ENCODE measurements at regions not wholly inside any gene's neighbourhood (a gene's known extent, or its start where the extent isn't known, plus 50 kb on each side); places are given as distances from the start of the nearest gene placed in this dataset.

DNA sequence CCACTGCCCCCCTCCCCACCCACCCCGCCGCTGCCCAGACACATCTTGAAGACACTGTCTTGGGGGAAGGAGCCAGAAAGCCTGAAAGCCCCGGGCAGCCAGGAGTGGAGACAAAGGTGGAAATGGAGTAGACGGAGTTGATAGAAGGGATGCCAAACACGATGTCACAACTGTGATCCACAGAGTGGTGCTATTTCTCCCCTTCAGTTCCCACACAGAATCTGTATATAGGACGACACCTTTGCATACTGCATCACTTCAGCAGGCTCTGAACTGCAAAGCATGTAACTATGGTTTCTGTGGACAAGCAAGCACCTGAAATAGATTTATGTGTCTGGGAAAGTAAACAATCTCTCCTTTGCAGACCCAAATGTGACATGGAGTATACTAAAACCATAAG is 56.4 kb upstream of the F13A1 start:
- no peak for DNase-seq

DNA sequence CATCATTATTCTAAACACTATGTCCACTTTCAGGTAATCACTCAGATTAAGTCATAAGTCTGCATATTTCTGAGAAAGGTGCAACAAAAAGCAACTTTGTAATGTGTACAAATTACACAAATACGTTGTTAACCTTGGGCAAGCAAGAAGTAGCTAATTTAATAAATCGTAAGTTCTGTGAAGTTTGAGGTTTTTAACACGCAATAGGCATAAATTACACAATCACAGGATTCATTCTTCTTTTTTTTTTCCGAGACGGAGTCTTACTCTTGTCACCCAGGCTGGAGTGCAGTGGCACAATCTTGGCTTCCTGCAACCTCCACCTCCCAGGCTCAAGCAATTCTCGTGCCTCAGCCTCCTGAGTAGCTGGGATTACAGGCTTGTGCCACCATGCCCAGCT is 57.2 kb upstream of the F13A1 start:
- no peak for DNase-seq

DNA sequence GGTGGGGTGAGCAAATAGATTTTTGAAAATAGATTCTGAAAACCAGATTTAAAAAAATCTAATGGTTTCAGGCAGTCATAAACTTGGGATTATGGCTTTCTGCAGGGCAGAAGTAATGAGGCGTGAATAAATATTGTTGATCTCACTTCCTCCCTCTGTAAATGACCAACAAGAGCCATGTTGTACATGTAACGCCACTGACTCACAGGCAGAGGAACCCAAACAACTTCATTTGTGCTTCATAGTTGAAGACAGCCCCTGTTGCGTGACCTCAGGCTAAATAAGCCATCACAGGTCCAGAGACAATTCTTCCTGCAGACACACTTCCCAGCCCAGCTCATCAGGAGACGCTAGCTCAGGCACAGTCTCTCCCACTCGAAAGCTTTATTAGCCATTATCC is 59.1 kb upstream of the F13A1 start:
- peak; percentile 60 for DNase-seq

DNA sequence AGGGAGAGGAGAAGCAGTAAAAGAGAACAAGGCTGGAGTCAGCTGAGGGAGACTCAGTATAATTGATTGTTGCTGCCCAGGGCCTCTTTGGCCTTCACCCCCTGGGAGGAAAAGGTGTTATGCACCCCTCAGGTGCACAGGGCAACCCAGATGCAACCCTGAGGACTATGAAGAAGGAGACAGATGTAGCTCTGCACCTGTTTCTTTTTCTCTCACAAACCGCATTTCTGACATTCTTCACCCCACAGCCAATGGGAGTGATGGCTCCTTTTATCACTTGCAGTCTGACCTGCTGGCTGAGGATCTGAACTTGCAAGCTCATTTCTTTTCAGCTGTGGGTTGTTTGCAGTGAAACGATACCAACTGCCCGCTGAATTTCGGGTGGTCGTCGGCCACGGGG is 64.1 kb upstream of the F13A1 start:
- DNase-seq, result no peak

DNA sequence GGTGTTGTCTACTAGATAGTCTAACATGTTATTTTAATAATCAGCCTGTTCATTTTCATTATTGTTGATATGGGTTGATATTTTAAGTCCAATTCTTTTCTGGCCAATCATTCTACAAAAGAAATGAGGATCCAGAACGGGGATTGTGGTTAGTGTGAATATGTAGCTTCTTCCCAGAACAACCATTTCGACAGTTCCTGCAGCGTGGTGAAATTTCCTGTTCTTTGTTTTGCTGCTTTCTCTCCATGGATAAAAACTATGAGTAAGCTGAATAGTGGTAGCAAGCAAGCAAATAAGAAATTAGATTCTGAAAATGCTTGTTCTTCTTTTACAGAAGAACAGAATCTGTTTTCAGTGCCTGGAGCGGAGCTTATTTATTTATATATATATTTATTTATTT is 65.5 kb upstream of the F13A1 start:
- no peak for DNase-seq

DNA sequence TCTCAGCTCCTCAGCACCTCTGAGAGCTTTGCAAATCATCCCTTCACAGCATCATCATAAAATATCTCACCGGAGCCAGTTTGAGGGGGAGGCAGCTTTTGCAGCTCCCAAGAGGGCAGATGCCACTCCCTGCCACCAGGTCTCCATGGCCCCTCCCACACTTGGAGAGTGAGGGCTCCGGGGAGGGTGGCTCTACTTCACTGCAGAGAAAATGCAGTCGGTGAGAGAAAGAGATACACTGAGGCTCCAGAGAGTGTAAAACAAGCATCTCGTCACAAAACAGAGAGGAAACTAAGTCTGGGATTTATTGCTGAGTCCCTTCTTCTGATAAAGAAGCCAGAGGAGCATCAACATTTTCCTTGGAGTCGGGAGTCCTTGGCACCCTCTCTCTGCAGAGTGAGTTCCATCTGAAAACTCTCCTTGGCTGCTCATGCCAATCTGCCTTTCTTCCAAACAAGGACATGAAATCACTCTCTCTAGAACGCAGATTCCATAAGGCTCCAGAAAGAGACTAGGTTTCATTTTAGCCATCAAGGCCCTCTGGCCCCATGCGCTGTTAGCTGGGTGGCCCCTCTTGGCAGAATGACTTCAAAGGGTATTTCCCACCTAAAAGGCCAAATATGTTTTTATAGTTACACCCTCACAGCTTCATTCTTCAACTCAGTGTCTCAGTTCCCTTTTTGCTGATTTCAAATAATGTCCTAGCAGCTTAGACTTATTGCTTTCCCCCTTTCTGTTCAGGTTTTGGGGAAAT is 70.6 kb upstream of the F13A1 start:
- no peak for DNase-seq

DNA sequence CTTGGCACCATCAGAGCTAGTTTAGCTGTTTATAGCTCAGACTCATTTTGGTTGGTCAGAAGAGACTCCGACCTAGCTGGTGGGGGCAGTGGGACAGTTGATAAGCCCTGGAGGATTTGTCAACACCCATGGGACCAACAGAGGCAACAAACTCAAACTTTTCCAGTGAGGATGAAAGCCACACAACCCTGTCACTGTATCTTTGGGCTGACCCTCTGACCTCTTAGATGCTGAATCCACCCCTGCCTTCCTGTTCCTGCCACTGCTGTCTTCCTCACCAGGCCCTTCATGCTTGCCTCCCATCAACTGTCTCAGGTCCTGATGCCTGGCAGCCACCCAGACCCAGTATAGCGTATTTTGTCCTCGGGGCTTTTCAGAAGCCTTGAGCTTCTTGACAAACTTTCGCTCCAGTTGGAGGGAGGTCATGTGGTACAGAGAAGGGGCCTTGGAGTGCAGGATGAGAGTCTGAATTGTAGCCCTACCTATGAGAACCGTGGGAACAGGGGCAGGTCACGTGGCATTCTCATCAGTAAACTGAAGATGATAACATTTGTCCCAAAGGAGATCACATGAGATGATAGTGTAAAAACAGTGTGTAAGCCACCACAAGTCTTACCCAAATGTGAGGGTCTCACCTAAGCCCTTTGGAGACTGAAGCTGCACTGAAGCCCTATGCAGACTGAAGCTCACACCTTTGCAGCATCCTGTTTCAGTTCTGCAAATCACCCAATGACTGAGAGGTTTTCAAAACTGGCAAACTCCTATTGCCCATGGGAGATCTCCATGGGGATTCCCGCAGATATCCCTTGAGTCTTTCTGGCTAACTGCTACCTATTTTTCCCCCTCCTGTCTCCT is 72.0 kb upstream of the F13A1 start:
- no peak for DNase-seq

DNA sequence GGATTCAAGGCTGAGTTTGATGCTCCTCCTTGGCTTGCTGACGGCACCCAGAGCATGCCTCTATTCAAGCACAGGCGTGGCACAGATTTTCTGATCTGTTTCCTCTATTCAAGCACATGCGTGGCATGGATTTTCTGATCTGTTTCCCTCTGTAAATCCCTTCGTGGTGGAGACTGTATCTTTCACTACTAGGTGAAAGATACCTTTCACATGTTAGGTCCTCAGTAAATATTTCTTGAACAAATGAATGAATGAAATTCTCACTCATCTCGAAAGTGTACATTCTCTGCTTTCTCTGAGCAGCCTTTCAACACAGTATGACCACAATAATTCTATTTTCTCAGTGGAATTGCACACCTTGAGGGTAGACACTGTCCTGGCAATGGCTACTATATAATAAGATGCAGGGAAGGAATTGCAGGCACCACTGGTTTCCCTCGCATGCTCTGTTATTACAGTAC is 72.6 kb upstream of the F13A1 start:
- no peak for DNase-seq

DNA sequence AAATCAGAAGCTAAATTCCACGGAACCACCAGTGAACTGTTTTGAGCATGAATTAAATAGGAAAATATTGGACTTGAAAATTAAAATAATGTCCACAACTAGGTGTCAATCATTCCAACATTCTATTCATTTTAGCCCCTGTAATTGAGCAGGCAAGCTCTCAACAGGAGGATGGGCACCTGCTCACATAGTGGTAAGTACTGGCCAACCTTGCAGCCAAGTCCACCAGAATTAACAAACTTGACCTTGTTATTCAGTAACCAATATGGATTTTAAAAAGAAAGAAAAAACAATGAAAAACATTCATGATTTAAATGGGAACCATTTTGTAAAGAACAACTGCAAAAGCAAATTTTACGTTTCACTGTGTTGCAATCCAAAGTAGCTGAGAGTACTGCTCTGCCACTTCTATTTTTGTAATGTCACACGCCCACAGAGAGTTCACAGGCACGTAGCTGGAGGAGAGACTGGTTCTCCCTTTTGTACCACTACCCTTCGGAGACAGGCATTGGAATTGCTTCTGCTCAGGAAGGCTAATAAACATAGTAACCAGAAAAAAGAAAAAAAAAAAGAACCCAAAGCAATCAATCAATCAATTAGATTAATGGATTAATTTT is 75.2 kb upstream of the F13A1 start:
- DNase-seq, result no peak

DNA sequence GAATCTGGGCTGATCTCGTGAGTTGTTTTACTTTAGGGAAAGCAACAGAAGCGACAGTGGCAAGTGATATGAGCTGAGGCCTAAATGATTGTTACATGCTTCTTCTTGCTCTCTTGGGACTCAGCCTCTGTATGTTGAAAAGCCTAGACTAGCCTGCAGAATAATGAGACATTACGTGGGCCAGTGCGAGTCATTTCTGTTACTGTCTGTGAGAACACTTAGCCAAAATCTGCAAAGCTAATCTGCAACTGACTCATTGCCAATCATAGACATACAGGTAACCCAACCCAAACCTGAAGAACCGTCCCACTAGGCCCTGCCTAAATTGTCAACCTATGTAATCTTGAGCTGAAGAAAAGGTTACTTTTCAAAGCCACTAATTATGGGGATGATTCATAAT is 77.4 kb upstream of the F13A1 start:
- no peak for DNase-seq

DNA sequence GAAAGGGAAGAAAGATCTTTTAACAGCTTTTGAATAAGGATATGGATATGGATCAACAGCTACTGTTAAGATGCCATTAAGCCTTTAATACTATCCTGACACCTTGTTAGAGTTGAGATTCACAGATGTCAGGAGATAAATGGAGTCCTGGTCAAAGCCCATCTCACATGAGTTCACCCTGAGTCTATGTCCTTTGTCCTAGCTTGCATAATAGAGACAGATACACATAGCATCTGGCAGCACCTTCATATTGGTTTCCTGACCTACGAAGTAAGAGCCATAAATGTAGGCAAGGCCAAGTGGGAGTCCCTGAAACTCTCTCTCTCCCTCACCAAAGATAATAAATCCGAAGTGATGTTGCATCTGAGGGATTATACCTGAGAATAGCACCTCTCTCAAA is 79.1 kb upstream of the F13A1 start:
- DNase-seq, result no peak

DNA sequence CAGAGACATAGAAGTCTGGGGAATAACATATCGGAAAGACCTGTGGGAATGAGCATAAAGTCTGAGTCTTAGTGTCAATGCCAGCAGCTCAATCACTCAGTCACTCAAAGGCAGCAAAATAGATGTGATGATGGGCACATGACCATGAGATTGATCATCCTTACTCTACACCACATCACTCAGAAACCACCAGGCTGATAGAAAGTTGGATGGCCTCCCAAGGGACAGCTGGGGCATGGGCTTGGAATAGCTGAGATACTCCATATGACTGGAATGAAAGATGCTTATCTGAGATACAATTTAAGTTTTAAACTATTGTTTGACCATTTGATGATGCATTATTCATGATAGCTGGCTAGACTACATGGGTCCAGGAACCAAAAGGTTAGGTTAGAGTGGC is 80.9 kb upstream of the F13A1 start:
- no peak for DNase-seq

DNA sequence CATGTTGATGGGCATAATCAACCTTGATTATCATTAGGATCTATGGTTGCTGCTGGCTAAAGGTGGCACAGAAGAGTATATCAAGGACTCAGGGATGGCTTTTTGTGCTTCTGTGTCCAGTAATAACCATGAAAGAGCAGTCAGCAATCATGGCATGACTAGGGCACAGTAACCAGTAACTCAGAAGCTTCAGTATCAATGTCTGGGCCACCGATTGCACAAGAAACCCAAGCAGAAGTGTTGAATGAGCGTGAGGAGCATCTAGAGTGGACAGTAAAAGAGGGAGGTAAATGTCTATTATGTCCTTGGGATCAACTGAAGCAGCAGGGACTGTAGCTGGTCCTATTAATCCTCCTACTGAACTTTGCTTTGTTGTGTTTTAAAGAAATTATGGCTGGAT is 81.5 kb upstream of the F13A1 start:
- DNase-seq, result no peak

DNA sequence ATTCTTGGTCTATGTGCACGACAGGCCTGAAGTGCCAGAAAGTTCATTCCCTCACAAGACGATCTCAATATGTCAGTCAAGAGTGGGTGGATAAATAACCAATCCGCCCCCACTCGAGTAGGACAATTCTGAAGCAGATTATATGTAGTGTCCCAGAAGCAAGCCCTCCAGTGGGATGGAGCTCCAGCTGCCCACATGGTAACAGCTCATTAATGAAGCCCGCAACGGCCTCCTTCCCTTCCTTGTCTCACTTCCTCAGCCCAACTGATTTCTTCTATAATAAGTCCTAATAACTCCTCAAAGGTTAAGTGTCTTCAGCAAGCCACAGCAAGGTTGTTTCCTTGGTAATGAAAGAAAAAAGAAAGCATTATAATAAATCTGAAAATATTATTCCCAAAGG is 82.1 kb upstream of the F13A1 start:
- no peak for DNase-seq

DNA sequence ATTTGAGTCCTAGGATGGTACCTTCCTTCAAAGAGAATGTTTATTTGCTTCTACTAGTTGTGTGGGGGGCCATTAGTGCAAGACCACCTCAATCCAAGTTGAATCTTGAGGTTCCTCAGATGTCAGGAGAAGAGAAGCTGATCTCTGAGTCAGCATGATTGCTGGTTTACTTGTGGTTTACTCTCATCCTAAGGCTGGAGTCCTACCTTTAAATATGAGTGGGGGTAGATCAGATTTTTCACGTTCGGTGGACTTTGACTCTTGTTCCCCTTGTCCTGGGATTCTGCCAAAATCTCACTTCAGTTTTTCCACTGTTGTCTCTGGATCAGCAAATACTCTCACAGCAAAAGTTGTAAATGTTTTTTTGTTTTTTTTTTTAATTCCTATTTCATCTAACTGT is 84.6 kb upstream of the F13A1 start:
- no peak for DNase-seq

DNA sequence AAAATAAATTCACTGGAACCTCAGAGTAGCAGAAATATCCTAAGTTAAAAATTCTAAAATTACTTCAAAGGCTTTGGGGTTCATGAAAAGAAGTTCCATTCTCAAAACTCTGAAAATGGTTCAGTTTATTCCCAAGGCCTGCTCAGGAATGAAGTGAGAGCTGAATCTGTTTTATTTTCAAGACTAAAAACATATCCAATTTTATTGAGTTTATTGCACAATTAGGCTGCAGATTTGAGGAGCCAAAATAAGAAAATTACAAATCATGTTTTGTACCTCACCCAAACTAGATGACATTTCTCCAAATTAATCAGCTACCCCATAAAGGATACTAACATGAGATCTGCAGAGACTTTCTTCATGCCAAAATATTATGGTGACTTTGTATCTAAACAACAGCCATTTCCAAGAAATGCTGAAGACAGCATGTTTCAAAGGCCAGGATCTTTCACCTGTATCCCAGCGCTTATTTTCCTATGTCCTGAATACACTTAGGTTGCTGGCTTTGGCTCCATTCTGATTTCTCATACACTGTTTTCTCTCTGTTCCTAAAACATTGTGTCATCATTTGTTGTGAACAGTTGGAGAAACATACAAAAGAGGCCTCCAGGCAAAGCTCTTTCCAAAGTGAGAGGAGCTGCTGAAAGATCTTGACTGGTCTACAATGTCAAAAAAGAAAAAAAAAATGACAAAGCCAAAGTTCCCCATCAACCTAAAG is 85.7 kb upstream of the F13A1 start:
- DNase-seq, result no peak

DNA sequence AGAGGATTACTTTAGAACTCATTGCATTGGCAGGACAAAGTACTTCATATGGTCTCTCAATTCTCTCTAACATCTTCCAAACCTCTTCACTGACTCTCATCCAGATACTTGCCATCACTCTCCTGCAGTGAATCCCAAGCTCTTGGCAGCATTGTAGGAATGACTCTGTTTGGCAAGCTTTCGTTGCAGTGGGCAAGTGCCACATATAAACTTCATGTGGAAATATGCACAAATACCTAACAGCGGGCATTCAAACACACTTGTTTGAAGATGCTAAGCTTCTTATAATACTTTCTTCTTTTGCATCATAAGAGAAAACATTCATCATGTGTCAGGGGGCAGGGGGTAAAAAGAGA is 86.2 kb upstream of the F13A1 start:
- DNase-seq, result no peak

DNA sequence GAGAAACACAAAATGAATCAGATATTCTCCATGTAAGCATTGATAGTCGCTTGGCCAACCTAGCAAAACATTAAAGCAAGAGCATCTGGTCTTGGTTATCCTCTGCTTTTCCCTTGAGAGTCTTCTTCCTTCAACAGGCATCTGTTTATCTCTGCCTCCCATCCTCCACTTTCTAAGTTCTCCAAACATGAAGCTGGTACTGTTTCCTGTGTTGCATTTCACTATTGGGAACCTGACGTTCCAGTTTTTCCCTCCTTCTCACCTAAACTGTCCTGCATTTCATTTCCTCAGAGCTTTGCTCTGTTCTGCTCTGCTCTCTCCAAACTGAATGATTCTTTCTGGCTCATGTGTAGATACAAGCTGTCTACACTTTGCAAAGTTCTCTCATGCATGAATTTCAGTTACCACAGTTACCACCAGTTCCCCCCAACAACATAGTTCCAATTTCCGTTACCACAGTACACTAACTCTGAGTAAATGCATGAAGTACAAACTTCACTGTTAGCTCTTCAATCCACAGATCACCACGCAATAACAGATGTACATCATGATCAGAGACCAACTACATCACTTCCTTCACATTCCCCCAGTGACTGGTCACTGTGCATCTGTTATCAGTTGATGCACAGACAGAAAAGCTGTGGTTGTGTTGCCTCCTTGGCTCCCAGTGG is 86.7 kb upstream of the F13A1 start:
- DNase-seq, result no peak

DNA sequence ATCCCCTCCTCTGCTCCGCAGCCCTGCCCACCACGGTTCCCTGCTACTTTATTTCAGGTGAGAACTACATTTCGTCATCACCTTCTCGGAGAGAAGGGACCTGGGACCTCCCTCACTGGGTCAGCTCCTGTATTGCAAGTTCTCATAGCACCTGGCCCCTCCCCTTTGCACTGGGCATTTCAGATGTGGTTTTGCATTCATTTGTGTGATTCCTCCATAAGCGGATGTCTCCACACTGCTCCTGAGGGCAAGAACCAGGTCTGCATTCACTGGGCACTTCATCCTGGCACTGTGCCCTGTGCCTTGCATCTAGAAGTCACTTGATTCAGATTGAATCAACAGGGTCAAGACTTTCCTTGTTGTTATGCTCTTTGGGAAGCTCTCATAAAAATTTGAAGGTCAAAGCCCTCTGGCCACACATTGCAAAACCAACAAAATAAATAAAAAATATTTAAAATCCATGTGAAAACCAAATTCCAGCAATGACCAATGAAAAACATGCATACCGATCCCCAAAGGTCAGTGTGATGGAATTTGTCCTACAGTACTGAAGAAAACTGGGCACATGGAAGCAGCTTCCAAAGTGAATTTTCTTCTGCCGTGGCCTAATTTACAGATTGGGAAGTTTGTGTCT is 89.1 kb upstream of the F13A1 start:
- no peak for DNase-seq

DNA sequence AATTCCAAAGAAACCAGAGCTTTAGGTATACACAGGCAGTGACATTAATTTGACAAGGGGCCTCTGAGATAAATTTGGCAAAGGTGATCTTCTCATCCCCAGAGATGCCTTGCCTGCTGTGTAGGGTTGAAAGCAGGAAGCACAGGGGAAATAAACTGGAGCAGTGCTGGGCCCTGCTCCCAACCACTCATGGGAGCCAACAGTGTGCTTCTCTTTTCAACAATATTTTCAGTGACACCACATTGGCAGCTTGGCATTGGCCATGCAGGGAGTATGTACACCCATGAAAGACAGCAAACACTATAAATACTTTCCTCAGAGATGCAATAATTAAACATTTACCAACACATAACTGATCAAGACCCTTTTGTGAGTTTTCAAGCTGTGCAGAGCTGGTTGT is 90.7 kb upstream of the F13A1 start:
- DNase-seq, result no peak

DNA sequence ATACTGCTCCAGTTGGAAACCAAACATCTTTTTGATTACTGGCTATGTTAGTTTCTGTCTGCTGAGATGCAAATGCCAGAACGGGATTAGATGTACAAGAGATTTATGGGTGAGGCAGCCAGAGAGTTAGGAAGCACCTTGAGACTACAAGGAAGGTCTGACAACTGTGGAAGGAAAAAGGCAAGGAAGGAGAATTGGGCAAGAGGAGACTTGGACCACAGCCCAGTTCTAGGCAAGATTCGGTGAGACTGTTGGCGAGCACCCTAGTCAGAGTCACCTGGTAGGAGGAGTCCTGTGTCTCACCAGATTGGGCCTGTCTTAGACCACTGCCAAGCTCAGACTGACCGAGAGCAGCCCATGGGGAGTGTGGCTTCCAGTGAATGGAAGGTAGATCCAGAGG is 91.8 kb upstream of the F13A1 start:
- no peak for DNase-seq

DNA sequence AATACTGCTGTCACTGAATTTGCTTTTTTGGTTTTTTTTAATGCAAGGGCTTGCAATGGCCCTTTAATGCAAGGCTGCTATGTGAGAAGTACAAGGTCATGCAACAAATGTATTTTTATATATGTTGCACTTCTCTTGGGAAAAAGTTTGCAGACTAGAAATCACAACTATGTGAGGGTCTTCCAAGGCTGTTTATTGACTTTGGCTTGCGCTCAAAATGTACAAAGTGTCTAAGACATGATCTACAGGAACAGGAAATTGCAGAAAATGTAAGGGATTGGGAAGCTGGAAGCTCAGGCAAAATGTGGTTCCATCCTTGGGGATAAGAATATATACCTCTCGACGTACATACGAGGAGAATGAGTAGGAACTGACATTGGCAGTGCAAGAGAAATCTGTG is 92.2 kb upstream of the F13A1 start:
- no peak for DNase-seq

Measured in islet precursor cell (in vitro differentiated cells).